Mesenchymal stem cell (in vitro differentiated cells and primary cell): ENCODE measurements at regions not wholly inside any gene's neighbourhood (a gene's known extent, or its start where the extent isn't known, plus 50 kb on each side); places are given as distances from the start of the nearest gene placed in this dataset.
A peak's percentile ranks its signal among the peaks of the same experiment; 100 is the strongest.

Source experiments
- DNase-seq: peaks from one replicate; pipeline ENCODE4 v3.0.0-alpha.2; 2013
- H2AFZ ChIP-seq: one replicate; pipeline ENCODE4 v1.6.1; 2013; ENCODE audit warnings: low read depth, mild to moderate bottlenecking, control low read depth, inconsistent platforms, low read length, moderate library complexity
- H2AK5ac ChIP-seq: 2 replicates; pipeline ENCODE4 v1.6.1; 2013; ENCODE audit warnings: low read length, moderate library complexity, mild to moderate bottlenecking, inconsistent platforms; ENCODE audit not compliant: severe bottlenecking
- H2BK120ac ChIP-seq: one replicate; pipeline ENCODE4 v1.6.1; 2013; ENCODE audit warnings: low read depth, mild to moderate bottlenecking, inconsistent platforms, low read length, moderate library complexity
- H2BK12ac ChIP-seq, 2 experiments: one replicate each; pipeline ENCODE4 v1.6.1; 2013; ENCODE audit warnings: inconsistent platforms in 2 of 2, low read length in 2 of 2, mild to moderate bottlenecking in 2 of 2, moderate library complexity in 2 of 2, control low read depth in 1 of 2
- H2BK15ac ChIP-seq: one replicate; pipeline ENCODE4 v1.6.1; 2013; ENCODE audit warnings: mild to moderate bottlenecking, low read depth, inconsistent platforms; ENCODE audit not compliant: poor library complexity, severe bottlenecking
- H2BK5ac ChIP-seq: 2 replicates; pipeline ENCODE4 v1.6.1; 2013; ENCODE audit warnings: low read depth, mild to moderate bottlenecking, low read length, control low read depth, inconsistent platforms; ENCODE audit not compliant: poor library complexity, severe bottlenecking
- H3K14ac ChIP-seq, 2 experiments: one replicate each; pipeline ENCODE4 v1.6.1; 2013; ENCODE audit warnings: inconsistent platforms in 2 of 2, low read length in 2 of 2, control low read depth in 1 of 2, mild to moderate bottlenecking in 1 of 2, moderate library complexity in 1 of 2
- H3K18ac ChIP-seq, 2 experiments: one replicate each; pipeline ENCODE4 v1.6.1; 2013; ENCODE audit warnings: inconsistent platforms in 2 of 2, low read length in 2 of 2, control low read depth in 1 of 2, low read depth in 1 of 2, mild to moderate bottlenecking in 1 of 2
- H3K23ac ChIP-seq, 2 experiments: one replicate each; pipeline ENCODE4 v1.6.1; 2013; ENCODE audit warnings: inconsistent platforms in 2 of 2, low read length in 2 of 2, mild to moderate bottlenecking in 2 of 2, moderate library complexity in 2 of 2, control low read depth in 1 of 2
- H3K27ac ChIP-seq: 2 replicates; pipeline ENCODE4 v1.5.1; 2013; ENCODE audit warnings: mild to moderate bottlenecking, moderate library complexity, low read length, control low read depth, inconsistent platforms; ENCODE audit not compliant: poor library complexity, severe bottlenecking
- H3K27me3 ChIP-seq, 2 experiments: 2 replicates each; pipeline versions ENCODE4 v1.6.1 to v1.7.0; 2013; ENCODE audit warnings: low read length in 2 of 2, mild to moderate bottlenecking in 2 of 2, moderate library complexity in 2 of 2, control low read depth in 1 of 2, inconsistent platforms in 1 of 2; ENCODE audit not compliant: control insufficient read depth in 1 of 2, insufficient read depth in 1 of 2
- H3K36me3 ChIP-seq, 2 experiments: 2 replicates each; pipeline versions ENCODE4 v1.6.1 to v1.7.0; 2013; ENCODE audit warnings: low read length in 2 of 2, control low read depth in 1 of 2, inconsistent platforms in 1 of 2, low read depth in 1 of 2, mild to moderate bottlenecking in 1 of 2; ENCODE audit not compliant: insufficient read depth in 2 of 2, control insufficient read depth in 1 of 2
- H3K4ac ChIP-seq, 2 experiments: one replicate each; pipeline ENCODE4 v1.6.1; 2013; ENCODE audit warnings: inconsistent platforms in 2 of 2, low read length in 2 of 2, mild to moderate bottlenecking in 2 of 2, moderate library complexity in 2 of 2, control low read depth in 1 of 2, low read depth in 1 of 2
- H3K4me1 ChIP-seq: 2 replicates; pipeline ENCODE4 v1.6.1; 2013; ENCODE audit warnings: low read depth, low read length, control low read depth; ENCODE audit not compliant: control insufficient read depth, insufficient read depth
- H3K4me2 ChIP-seq: 2 replicates; pipeline ENCODE4 v1.6.1; 2013; ENCODE audit warnings: low read length, mild to moderate bottlenecking, inconsistent platforms; ENCODE audit not compliant: poor library complexity, severe bottlenecking
- H3K4me3 ChIP-seq, 2 experiments: 2 replicates each; pipeline versions ENCODE4 v1.5.1 to v1.7.0; 2013; ENCODE audit warnings: low read length in 2 of 2, mild to moderate bottlenecking in 2 of 2, control low read depth in 1 of 2, low read depth in 1 of 2; ENCODE audit not compliant: insufficient read depth in 1 of 2
- H3K79me1 ChIP-seq: replicated peaks from 2 replicates; pipeline ENCODE4 v1.6.1; 2013; ENCODE audit warnings: mild to moderate bottlenecking, control low read depth, low read length, inconsistent platforms; ENCODE audit not compliant: poor library complexity, severe bottlenecking
- H3K9ac ChIP-seq: 2 replicates; pipeline ENCODE4 v1.7.0; 2013; ENCODE audit warnings: mild to moderate bottlenecking, low read length, moderate library complexity
- H3K9me3 ChIP-seq: 2 replicates; pipeline ENCODE4 v1.7.0; 2013; ENCODE audit warnings: mild to moderate bottlenecking, low read length; ENCODE audit not compliant: control insufficient read depth
- H4K8ac ChIP-seq: one replicate; pipeline ENCODE4 v1.6.1; 2013; ENCODE audit warnings: inconsistent platforms, mild to moderate bottlenecking, low read length, moderate library complexity
- H4K91ac ChIP-seq: one replicate; pipeline ENCODE4 v1.6.1; 2013; ENCODE audit warnings: mild to moderate bottlenecking, low read length, inconsistent platforms
- WGBS: methylation state at CpG from one replicate; pipeline ENCODE4 v1.1.7; 2013; ENCODE audit warnings: mixed read lengths; 5-methylcytosine and 5-hydroxymethylcytosine counted together

GRCh38 chr6:14037402-14038277, 79.9 kb upstream of the CD83 start:
- Histone ChIP-seq H3K18ac (peak overlapping the region in 1 of 2 experiments; percentile 40), H4K91ac (no peak overlapping the region), H2AFZ (no peak overlapping the region), H3K4me1 (peaks cover 14% of the 10 kb centered on the region), H3K23ac (no peak overlapping the region), H3K14ac (peak overlapping the region in 1 of 2 experiments; percentile 26), H2BK120ac (no peak overlapping the region), H3K9ac (peak overlapping the region; percentile 81), H2BK5ac (no peak overlapping the region), H3K9me3 (no peaks in the 10 kb centered on the region), H2BK15ac (no peak overlapping the region), H3K4me3 (peak overlapping the region in 1 of 2 experiments; percentile 72), H3K79me1 (no peaks in the 10 kb centered on the region), H3K4ac (no peak overlapping the region), H2AK5ac (peak overlapping the region; percentile 15), H3K4me2 (no peak overlapping the region), H3K27me3 (no peaks in the 10 kb centered on the region), H2BK12ac (peak overlapping the region in 1 of 2 experiments; percentile 45), H3K36me3 (no peaks in the 10 kb centered on the region), H4K8ac (no peak overlapping the region), H3K27ac (peak overlapping the region; percentile 99)
- peak; percentile 64 for DNase-seq
- WGBS, result 80% methylated on average over 10 of the region's 12 CpGs

DNA sequence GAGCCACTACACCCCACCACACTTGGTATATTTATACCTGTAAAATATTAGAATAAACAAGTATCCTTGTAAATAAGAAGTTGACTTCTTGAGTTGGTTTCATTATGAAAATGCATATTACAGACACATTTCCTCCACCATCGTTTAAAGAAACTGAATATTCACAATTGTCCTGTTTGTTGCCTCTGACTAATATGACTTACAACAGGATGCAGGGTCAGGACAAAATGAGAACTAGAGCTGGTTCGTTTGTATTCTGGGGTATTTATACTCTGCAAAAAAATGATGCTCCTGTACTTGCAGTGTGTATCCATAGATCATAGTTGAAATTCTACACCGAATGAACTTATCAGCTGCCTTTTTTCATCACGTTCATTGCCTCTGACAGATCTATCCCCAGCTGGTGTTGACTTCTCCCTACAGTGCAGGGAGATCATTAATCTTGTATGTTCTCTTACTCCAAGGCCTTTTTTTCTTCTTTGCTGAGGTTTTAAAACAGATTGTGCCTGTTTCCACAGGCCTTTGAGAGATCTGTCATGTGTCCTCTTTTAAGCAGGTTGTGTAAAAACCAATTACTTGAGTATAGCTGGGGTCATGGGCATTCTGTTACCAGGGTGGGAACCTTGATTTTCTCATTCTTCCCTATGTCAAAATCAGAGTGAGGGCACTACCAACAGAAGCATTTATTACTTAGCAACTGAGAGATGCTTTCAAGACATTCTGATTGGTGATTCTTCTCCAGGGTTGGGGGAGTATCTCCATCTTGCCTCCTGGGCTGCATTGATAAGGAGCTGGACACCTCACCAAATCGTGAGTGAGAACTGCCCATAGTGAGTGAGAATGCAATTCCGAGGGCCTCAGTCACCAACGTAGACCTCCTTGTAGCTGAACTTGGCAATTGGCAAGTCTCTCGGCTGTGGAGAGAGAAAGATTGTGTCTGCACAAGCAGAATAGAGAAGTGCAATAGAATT, 78.8 kb upstream of the CD83 start:
- H2BK120ac ChIP-seq, result no peak overlapping the region
- H3K4me2 ChIP-seq, result no peak overlapping the region

DNA sequence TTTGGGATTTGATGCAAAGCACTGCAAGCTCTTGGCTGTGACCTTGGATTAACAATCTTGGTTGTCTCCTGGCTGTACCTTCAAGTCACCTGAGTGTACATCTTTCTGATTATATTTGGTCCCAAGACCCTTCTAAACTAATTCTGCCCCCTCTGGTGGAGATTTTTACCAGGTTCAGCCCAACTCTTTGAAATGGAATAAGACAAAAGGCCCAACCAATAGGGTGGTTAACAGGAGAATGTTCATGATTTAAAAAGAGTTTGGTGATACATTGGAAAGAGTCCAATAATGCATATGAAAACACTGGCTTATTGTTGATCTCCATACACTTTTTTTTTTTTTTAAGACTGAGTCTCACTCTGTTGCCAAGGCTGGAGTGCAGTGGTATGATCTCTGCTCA, 77.5 kb upstream of the CD83 start:
- Histone ChIP-seq H3K9ac (no peak overlapping the region), H3K27ac (no peak overlapping the region), H3K23ac (no peak overlapping the region), H2AK5ac (peak overlapping the region; percentile 90), H3K9me3 (no peaks in the 10 kb centered on the region), H3K4me3 (no peak overlapping the region), H2BK5ac (no peak overlapping the region), H2AFZ (no peak overlapping the region), H3K27me3 (no peaks in the 10 kb centered on the region), H3K4me1 (peaks cover 7% of the 10 kb centered on the region), H3K4me2 (no peak overlapping the region), H2BK12ac (no peak overlapping the region), H2BK15ac (no peak overlapping the region), H2BK120ac (no peak overlapping the region), H4K8ac (no peak overlapping the region), H3K79me1 (no peaks in the 10 kb centered on the region), H3K18ac (no peak overlapping the region), H3K36me3 (no peaks in the 10 kb centered on the region), H3K4ac (no peak overlapping the region), H3K14ac (no peak overlapping the region), H4K91ac (no peak overlapping the region)
- no peak for DNase-seq

More for the DNA sequence above, 78.8 kb upstream of the CD83 start:
- Histone ChIP-seq H2BK15ac (no peak overlapping the region), H2BK12ac (no peak overlapping the region), H3K36me3 (no peaks in the 10 kb centered on the region), H2BK5ac (no peak overlapping the region), H3K27ac (peak overlapping the region; percentile 38), H3K23ac (no peak overlapping the region), H3K79me1 (no peaks in the 10 kb centered on the region), H2AFZ (no peak overlapping the region), H4K8ac (no peak overlapping the region), H4K91ac (no peak overlapping the region), H3K4me1 (peaks cover 14% of the 10 kb centered on the region), H2AK5ac (no peak overlapping the region), H3K4ac (no peak overlapping the region), H3K4me3 (no peak overlapping the region), H3K9me3 (no peaks in the 10 kb centered on the region), H3K27me3 (no peaks in the 10 kb centered on the region), H3K18ac (no peak overlapping the region), H3K14ac (no peak overlapping the region), H3K9ac (no peak overlapping the region)
- 75% methylated on average over 6 of the region's 8 CpGs for WGBS
- peak; percentile 48 for DNase-seq
